ENCODE measurements at regions not wholly inside any gene's neighbourhood (a gene's known extent, or its start where the extent isn't known, plus 50 kb on each side); places are given as distances from the start of the nearest gene placed in this dataset.

- TF ChIP-seq, protein P1, sequence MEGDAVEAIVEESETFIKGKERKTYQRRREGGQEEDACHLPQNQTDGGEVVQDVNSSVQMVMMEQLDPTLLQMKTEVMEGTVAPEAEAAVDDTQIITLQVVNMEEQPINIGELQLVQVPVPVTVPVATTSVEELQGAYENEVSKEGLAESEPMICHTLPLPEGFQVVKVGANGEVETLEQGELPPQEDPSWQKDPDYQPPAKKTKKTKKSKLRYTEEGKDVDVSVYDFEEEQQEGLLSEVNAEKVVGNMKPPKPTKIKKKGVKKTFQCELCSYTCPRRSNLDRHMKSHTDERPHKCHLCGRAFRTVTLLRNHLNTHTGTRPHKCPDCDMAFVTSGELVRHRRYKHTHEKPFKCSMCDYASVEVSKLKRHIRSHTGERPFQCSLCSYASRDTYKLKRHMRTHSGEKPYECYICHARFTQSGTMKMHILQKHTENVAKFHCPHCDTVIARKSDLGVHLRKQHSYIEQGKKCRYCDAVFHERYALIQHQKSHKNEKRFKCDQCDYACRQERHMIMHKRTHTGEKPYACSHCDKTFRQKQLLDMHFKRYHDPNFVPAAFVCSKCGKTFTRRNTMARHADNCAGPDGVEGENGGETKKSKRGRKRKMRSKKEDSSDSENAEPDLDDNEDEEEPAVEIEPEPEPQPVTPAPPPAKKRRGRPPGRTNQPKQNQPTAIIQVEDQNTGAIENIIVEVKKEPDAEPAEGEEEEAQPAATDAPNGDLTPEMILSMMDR (IDR thresholded peaks at IDR 0.05): no peak
- TF ChIP-seq POLR2A (IDR thresholded peaks at IDR 0.05) (no peak), POLR2AphosphoS5 (IDR thresholded peaks at IDR 0.05) (no peak)
Measured at GRCh38 chr2:38494394-38494793, 108.3 kb downstream of the HNRNPLL start.

Measured in sigmoid colon (tissue), 4 donors.